DMS53 (cell line): ENCODE measurements at regions not wholly inside any gene's neighbourhood (a gene's known extent, or its start where the extent isn't known, plus 50 kb on each side); places are given as distances from the start of the nearest gene placed in this dataset.
A peak's percentile ranks its signal among the peaks of the same experiment; 100 is the strongest.
"Not testable (repeated sequence)": the region's sequence is repeated elsewhere in the genome, so short reads cannot be mapped to it uniquely, and the experiment has no call there.

ENCODE experiments used
- DNase-seq: peaks from one replicate; lab custom pipeline; 2025; lab: John Stamatoyannopoulos, UW

DNA sequence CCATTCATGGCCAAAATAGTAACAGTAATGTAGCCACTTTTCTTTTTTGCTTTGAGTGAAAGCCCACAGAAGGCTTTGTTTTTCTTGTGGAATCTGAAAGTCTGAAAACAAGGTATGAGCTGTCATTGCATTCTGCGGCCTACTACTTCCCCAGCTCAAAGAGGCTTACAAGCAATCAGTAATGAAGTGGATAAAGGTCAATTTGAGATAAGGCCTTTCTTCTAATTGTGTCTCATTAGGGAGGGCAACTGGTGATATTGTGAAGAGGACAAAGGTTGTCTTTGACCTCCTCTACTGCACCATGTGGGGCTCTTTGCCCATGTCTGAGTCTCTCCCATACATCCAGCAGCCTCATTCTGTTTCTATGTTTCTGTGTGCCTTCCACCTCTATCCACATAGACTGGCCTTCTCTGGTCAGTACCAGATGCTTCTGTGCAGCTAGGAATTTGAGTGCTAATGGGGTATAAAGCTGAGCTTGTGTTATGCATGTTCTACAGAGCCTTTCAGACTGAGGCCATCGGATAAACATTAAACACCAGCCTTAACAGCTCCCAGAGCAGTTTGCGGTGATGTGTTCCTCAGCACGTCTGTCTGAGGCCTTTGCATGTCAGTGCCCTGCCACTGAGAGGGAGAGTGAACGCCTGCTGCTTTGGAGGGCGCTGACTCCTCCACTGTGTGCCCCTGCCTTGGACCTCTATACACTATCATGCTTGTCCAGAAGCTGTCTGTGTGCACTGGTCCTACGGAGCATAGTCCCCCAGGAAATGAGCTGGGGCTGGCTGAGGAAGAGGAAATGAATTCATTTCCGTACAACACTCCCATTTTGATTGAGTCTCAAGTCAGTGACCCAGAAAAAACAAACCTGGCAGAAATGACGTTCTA, 80.2 kb downstream of the SH2D1A start:
- DNase-seq, result no peak

DNA sequence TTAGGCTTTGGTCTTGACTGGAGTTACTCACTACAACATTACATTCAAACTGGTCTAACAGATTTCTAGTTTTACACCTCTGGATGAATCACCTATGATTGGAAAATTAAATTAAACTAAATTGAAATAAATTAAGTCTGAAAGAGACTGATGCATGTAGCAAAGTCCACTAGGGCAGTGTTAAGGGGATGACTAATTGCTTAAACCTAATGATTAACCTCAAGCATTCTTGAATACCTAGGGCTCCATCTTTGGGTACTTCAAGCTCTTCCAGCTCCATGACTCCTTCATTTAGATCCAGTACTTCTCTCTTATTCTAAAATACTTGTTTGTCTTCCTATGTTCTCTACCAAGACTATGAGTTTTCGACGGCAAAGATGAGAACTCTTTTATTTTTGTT, 86.8 kb downstream of the SH2D1A start:
- DNase-seq, result peak; percentile 48

DNA sequence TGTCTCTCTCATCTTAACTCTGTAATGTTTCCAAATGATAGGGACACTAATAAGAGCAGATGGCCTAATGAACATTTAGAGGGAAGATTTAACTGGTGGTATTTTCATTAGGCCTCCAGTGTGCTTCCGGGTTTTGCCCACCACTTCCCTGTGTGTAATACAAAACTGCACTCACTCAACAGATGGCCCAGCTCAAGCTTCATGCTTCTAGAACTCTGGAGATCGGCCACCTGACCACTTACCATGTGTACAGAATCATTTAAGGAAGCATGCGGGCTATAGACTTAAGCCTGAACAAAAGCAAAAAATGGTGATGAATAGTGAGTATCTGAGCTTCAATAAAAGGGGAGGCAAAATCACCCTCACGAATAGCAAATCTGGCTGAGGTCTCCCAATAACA, 89.3 kb downstream of the SH2D1A start:
- peak; percentile 81 for DNase-seq

DNA sequence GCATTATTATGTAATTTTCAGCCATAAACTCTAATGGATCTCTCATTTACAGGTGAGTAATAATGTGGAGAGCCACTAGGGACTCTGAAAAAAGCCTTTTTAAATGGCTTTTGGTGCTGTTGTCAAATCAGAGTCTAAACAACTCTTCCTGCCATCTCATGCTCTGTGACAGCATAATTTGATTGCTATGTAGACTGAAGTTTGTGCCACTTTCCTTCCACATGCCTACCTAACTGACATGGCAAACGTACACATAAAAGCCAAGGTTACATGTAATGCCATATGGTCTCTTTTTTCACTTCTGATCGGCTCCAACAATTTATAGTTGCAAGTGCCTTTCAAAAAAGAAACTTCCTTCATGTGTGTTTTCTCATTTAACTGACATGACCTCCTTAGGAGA, 94.3 kb downstream of the SH2D1A start:
- no peak for DNase-seq

DNA sequence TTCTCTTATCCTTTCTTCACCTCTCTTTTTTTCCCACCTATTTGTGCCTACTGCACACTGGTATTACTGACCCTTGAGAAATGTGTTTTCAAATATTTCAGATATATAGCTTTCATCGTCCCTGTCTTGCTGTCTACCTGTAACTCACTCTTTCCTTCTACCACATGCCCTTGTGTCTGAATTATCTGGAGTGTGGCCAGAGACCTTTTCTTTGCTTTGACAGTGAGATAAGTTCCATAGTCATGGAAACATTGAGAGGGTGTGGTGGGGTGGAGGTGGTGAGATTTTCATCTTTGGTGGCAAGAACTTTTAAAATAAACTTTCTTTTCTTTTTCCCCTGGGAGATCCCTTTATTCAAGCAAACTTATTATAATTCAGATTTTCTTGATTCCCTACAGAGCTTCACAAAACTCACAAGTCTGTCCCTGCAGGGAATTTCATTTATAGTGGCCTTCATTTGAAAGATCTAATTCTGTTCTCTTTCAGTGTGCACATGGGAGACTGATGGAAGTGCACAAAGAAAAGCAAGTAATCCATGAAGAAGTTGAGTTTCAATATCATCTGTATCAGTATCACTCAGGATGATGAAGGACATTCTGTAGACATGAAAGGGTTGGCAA, 95.7 kb downstream of the SH2D1A start:
- no peak for DNase-seq

DNA sequence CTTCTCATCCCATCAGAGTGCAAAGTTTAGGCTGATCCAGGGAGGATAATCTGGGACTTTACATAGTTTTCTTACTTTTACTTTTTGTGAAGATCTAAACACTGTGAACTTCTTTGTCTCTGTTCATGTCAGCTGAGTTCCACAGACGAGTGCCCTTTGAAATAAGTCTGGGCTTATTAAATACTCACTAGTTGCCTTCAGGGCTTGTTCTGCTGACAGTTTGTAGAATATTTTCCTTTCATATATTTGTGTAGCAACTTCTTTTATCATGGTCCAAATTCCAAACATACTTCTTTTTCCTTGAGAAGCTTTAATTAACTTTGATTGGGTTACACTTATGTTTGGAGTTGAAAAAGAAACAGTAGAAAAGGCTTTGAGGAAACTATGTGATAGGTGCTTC, 109.6 kb downstream of the SH2D1A start:
- no peak for DNase-seq

DNA sequence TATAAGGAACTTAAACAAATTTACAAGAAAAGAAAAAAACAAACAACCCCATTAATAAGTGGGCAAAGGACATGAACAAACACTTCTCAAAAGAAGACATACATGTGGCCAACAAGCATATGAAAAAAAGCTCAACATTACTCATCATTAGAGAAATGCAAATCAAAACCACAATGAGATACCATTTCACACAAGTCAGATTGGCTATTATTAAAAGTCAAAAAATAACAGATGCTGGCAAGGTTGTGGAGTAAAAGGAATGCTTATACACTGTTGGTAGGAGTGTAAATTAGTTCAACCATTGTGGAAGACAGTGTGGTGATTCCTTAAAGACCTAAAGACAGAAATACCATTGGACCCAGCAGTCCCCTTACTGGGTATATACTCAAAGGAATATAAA, 113.5 kb downstream of the SH2D1A start:
- not testable (repeated sequence) for DNase-seq

DNA sequence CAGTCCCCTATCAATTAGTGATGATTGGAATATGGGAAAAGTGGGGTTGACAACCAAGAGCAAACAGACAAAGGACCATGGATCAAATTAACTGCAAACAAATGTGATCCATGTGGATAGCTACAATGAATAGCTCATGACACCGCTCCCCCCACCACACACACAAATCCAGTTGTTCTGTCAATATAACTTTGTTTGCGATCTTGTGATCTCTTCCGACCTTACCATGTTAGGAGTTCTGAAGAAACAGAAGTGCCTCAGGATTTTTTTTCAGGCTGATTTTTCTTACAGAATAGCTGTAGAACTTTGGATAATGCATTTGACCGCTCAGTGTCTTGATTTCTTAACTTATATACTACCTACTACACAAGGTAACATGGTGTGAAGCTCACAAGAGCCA, 116.6 kb downstream of the SH2D1A start:
- DNase-seq, result peak; percentile 74

DNA sequence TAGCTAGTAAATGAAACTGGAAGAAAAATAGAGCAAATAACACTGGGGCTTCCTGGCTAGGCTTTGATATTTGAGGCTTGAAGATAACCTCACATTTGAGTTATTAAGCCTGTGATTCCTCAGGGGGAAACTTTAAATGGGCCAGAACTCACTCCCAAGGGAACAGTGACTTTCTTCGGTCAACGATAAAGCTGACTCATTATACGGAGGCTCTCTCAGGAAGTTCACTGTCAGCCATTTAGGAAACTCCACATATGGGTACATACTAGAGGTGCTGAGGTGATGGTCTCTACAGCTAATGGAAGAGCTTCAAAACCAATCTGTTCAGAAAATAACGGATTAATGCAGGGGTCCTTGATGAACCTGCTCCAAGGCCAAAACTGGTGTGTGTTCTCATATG, 120.8 kb downstream of the SH2D1A start:
- DNase-seq, result no peak

DNA sequence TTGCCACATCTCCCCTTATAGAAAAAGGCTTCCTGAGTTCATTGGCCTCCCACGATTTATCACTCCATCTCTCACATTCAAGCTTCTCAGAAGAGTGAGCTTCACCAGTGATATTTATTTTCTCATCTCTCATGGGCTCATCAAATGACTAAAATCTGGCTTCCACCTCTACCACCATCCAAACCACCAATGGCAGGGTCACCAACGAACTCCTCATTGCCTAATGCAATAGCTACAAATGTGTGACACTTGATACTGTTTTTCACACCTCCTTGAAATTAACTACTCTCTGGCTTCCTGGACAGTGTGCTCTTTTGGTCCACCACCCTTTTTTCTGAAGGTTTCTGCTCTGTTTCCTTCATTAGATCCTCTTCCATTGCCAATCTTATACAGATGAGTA, 129.0 kb downstream of the SH2D1A start:
- no peak for DNase-seq

DNA sequence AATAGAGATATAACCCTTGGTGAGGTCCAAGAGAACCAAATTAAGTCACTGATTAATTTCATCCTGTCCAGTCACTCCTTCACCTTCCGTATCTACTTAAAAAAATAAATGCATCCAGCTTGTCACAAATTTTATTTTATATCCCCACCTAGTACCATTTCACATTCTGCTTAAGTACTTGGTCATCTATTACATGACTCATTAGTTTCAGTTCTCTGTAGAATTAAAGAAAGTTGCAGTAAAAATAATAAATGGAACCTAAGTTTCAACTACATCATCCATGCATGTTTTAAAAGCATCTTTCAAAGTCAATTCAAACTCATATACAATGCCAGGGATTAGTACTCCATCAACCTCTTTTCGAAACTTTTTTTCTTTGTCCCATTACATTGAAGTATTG, 130.2 kb downstream of the SH2D1A start:
- no peak for DNase-seq

DNA sequence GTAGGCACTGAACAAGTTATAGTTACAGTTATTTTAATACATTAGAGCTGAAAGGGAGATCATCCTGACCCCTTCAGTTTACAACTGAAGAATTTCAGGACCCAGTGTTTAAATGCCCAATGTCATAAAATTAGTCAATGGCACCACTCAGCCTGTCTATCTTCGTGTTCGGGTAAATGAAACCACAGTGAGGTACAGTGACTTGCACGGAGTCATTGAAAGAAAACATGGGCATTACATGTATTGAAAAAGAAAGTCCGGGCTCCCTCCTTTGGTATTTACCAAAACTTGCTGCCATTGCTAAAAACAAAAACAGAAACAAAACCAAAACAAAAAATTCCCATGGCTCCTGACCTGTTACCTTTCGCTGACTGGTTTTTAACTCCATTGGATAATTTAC, 131.7 kb downstream of the SH2D1A start:
- DNase-seq, result no peak

DNA sequence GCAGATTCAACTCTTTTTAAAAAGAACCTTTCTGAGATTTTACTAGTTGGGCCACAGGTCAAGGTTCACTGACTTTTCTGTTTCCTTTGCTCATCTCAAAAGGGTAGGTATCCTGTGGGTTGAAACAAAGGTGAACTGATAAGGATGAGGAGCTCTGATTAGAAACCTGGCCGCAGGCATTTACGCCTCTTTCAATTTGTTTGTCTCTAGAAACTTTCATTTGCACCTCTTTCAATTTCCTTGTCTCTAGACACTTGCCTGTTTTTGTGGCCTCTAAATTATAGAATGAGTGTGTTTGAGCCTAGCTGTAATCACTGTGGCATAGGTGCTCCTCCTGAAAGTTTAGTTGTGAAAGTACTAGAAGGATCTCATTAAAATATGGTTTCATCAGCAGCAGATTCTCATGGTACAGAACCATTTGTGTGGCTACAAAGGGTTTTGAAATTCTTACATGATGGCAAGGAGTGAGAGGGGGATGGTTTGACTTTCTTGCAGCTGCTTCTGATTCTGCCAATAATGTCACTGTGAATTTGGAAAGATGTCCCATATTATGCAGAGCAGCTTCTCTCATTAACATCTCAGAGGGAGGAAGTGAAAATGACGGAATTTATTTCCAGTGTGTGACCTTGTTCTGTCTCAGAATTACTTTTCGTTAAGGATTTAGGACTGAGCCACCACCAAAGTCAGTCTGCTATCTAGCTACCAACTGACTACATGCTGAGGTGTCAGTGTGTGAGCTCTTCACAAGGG, 142.2 kb downstream of the SH2D1A start:
- DNase-seq, result no peak

DNA sequence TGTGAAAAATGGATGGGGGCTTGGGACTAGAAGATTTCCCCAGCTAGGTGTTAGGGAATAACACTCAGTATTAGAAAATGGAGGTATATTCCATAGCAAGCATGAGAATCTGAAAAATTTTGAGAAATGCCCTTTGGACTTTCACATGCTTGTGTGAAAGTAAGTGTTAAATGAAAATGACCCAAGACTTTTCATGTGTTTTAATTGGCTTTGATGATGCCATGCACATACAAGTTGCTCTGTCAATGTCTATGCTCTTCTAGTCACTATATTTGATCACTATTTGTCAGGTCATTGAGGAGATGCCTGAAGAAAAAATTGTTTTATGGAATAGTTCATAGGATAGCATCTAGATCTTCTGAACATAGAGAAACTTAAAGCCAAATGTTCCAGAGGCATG, 147.6 kb downstream of the SH2D1A start:
- DNase-seq, result no peak

DNA sequence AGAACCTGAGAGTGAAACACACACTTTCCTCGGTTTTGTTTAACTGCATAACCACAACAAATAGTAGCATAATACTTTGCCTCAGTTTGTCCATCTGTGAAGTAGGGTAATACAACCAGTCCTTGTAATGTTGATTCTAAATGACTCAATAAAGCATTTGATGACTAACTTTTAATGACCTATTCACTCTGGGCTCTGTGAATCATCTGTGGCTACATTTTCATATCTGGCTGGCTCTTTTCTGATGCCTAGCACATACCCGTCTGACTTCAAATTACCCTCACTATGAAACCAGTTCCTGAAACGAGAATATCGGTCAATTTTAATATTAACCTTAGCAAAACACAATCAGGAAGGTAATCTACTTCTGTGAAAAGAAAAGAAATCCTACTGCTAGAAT, 151.0 kb downstream of the SH2D1A start:
- peak; percentile 6 for DNase-seq

DNA sequence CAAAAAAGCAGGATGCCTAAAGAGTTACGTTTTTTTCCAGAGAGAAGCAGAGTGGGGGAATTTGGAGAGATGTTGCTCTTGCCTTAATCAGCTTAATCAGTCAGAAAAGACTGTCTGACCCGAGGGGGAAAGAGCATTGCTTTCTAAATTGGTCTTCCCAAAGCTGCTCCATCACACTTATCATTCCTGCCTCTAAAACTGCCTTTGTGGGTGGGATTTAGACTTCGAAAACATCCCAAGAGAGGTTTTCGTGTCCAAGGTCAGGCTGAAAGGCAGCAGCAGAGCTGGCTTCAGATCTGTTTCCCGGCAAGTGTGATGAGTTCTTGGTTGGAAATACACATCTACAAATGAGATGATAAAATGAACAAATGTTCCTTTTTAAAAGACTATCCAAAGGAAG, 155.2 kb downstream of the SH2D1A start:
- DNase-seq, result no peak

DNA sequence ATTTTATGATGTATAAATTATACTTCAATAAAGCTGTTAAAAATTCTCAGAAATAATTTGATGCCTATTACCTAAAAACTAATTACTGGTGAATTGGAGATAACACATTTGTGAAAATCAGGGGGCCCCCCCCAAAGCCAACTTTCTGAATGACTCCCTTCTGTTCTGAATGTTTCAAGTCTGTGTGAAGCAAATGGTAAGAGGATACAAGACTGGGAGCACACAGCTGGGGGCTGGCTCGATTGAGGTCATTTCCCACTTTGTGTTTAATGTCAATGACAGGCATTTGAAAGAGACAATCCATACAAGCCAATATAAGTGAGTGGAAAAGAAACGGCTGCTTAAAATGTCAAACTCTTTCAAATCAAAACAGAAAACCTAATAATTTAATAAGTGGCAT, 155.8 kb downstream of the SH2D1A start:
- no peak for DNase-seq

DNA sequence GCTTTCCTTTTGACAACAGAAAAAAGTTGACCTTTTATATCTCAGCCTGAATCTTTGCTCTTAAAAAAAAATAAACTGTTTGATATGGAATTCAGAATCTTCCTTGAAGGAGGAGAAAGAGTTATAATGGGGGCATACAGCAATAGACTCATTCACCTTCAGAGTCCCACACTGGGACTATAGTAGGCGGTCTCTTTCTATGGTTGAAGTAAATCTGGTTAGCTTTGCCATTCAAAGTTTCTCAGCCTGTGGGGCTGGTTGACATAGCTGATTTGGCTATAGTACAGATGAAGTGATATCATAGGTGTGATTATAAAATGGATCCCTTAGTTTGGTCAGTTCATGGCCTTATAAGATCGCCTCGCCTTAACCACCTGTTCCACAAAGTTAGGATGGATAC, 156.2 kb downstream of the SH2D1A start:
- no peak for DNase-seq

DNA sequence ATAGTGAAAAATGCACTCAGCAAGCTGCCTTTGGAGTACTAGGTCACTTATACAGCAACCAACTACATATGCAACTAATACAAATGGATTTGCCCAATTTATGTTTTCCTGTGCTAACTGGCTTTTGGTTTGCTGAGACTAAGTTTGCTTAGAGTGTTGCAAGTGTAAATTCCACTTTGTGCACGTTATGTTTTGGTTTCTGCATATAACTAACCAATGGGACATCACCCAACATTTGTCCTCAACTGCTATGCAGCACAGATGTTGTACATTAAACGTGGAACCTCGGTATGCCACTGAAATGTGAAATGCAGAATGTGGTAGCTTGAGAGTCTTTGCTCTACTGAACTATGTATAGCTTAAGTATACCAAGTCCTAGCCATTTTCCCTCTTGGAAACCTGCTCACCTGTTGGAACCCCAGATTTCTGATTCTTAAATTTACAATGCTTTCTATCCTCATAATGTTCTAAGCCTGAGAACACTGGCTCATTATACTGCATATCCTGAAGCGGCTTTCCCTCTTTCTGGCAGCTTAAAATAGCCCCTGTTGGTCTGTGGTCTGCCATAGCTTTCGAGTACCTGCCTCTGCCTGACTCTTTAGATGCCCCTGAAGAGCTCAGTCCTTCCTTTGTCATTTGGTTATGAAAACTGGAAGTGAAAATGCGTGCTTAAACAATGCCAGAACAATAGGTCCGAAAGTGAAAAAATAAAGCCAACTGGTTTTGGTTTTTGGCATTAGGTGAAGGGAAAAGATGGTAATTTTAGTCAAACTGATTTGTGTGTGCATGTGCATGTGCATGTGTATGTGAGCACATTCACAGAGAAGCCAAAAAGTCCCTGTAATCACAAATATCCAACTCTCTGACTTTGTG, 158.0 kb downstream of the SH2D1A start:
- no peak for DNase-seq

DNA sequence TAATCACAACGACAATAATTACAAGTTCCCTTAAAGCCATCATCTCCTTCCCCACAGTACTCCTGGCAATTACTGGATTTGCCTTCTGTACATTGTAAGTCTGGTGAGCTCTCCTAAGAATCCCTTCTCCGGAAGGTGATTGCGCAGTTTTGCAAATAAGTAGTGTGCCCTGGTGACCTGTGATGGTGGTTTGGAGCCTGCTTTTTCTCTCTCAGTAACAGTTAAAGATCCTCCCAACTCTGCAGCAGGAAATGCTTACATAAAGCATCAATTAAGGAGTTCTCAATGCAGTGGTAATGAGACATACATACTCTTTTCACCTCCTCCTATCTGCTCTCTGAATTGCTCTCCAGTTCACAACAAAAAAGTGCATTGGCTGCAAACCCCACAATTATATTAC, 159.7 kb downstream of the SH2D1A start:
- DNase-seq, result no peak

DNA sequence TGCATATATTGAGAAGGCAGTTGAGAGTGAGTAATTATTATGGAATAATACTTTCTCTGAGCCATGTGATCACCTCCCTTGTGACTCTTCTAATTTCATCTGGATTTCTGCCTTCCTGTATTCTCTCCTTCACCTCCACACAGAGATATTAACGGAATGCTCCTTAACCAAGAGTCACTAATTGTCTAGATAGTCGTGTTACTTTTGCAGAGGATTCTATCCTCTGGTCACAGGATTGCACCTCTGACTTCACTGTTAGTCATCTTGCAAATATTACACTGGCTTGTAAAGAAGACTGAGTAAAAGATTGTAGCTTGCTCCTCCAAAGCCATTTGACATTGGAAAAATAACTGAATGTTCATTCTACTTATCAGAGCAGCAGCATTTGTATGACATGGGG, 160.9 kb downstream of the SH2D1A start:
- no peak for DNase-seq

DNA sequence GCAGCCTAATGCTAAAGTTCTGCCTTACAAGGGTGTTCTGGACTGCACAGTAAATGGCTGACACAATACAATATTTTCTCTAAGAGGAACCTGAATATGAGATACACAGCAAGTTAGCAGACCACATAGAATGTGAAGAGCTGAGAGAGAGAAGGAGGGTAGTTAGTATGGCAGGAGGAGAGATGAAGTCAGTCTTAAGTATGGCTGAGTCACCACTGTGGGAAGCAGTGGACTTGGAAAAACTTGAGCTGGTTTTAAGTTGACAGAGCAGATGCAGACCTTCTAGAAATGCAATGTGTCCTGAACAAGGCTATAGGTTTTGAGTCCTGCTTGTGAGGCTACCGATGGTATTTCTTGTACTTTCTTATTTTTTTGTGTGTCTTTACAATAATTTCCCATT, 172.5 kb downstream of the SH2D1A start:
- DNase-seq, result no peak
